ENCODE measurements at regions not wholly inside any gene's neighbourhood (a gene's known extent, or its start where the extent isn't known, plus 50 kb on each side); places are given as distances from the start of the nearest gene placed in this dataset.
"Not testable (repeated sequence)": the region's sequence is repeated elsewhere in the genome, so short reads cannot be mapped to it uniquely, and the experiment has no call there.

DNA sequence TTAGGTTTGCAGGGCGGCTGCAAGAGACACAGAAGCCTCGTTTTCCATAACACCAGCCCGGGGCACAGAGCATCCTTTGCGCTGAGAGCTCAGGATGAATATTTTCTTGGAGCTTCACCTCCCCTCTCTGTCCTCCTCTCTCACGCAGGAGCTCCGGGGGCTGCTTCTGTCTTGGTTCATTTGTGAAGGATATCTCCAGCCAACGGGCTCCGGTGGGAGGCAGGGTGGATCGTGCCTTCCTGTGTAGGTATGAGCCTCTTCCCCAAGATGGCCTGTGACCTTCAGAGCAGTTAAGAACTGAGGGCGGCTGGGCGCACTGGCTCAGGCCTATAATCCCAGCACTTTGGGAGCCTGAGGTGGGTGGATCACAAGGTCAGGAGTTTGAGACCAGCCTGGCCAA lies 319.0 kb upstream of the C1orf174 start:
- no peak for DNase-seq (ENCODE audit: low spot score)
- intact Hi-C loops (cut with DNase I): no loop called here

DNA sequence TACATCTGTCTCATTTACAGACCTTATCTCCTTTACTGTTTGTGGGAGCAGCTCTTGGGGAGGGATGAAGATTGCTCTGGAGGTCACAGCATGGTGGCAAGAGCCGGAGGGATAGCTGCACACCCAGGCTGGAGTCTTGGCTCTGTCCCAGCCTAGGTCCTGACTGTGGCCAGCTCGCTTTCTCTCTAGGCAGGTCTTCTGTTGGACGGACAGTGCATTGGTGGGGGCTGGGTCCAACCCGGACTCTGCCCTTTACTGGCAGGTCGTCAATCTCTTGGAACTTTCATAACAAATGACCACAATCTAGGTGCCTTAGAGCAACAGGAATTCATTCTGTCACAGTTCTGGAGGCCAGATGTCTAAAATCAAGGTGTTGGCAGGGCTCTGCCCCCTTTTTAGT lies 319.8 kb upstream of the C1orf174 start:
- intact Hi-C loops (cut with DNase I): no loop called here
- no peak for DNase-seq (ENCODE audit: low spot score)

DNA sequence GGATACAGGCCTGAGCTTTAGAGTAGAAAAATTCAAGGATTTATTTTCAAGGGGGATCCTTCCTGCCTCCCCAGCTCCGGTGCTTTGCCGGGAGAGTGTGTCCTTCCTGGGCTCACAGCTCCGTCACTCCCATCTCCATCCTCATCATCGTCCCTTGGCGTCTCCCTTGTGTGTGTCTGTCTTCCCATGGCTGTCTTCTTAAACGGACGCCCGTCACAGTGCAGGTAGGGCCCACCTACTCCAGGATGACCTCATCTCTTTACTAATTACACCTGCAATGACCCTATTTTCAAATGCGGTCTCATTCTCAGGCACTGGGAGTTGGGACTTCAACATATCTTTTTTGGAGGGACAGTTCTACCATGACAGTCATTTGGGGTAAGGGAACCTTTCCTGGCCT lies 320.3 kb upstream of the C1orf174 start:
- DNase-seq (ENCODE audit: low spot score): no peak
- intact Hi-C loops (cut with DNase I): no loop called here

DNA sequence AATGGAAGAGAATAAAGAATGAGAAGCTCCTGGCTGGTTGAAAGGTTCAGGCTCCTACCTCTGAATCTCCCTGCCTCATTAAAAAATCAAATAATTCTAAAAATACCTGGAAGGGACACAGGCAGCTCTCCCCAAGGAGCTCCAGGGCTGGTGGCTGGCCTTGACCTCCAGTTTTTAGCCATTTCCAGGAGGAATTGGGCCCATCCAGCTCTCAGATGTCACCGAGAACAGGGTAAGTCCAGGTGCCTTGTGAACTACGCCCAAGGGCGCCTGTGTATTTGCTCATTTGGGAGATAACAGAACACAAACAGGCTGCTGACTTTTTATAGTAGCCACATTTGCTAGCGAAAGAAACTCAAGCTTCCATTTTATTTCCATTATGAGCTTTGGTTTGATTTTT lies 321.0 kb upstream of the C1orf174 start:
- intact Hi-C loops (cut with DNase I): no loop called here
- no peak for DNase-seq (ENCODE audit: low spot score)

DNA sequence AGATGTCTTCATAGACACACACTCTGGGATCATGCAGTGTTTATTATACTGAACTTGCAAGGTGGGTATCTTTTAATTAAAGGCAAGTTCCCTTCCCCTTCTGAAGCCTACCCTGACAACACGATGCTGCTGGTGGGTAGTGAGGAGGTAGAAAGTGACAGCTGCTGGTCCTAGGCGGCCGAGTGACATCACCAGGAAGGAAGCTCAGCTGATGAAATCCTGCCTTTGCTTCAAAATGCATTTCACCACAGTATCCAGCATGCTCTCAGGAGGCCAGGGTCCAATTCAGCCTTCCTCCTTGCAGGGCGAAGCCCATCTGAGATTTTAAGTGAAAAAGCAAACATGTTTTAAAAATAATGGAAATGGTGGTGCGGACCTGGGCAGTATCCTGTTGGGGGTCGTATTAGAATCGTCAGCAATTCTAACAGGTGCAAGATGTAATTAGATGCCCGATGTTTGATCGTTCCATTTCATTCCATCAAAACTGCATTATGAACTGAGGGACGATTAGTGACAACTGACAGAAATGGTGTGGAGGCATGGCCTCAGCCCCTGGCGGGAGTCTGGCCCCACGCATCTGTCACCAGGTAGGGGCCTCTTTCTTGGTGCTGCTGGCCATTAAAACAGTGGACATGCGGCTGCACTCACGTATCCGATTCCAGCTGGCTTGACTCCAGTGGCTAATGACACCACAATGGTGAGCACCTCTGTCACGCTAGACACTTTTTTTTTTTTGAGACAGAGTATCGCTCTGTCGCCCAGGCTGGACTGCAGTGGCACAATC lies 324.8 kb upstream of the C1orf174 start:
- no peak for DNase-seq (ENCODE audit: low spot score)
- intact Hi-C loops (cut with DNase I): no loop called here

DNA sequence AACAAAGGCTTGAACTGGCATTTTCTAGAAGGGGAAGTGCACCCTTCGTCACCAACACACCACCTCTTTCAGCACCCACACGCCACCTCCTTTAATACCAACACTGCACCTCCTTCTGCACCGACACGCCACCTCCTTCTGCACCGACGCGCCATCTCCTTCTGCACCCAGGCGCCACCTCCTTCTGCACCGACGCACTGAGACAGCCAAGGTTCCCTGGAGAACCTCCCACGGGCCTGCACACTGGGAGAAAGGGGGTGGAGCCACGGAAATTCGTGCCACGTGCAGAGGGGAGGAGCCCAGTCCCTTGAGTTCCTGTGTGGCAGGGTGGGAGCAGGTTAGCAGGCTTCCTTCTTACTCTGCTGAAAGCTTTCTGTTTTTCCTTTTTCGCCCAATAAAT lies 327.9 kb upstream of the C1orf174 start:
- DNase-seq (ENCODE audit: low spot score): no peak
- intact Hi-C loops (cut with DNase I): no loop called here

DNA sequence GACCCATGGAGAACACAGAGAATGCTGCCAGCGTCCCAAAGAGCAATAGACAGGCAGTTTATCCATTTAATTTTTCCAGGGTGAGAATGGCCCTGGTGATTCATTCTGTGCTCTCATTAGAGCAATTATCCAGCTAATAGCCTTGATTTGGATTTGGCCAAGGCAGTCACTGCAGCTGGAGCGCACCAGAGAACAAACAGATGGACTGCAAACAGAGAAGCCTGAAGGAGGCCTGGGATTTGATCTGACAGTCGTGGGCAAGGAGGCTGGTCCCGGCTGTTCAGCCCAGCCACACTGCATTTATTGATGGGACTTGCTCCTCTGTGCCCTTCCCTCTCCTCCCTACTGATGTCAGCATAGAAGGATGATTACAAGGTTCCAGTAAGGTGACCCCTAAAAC lies 353.9 kb upstream of the C1orf174 start:
- intact Hi-C loops (cut with DNase I): no loop called here
- no peak for DNase-seq (ENCODE audit: low spot score)

DNA sequence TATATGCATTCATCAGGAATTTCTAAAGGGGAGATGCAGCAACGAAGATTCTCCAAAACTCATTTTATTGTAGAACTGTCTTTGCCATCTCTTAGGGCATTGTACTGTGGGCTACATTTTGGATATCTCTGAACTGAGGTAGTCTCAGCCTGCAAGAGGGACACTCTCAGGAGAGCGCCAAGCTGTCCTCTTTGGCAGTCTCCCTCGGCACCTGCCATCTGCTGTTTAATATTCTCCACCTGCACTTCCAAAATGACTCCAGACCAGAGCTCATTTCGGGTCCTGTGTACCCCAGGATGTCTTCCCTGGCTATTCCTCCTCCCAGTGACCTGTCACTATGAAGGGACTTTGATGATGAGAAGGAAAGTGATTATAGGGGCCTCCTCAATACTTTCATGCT lies 356.3 kb upstream of the C1orf174 start:
- DNase-seq (ENCODE audit: low spot score): no peak
- intact Hi-C loops (cut with DNase I): no loop called here

DNA sequence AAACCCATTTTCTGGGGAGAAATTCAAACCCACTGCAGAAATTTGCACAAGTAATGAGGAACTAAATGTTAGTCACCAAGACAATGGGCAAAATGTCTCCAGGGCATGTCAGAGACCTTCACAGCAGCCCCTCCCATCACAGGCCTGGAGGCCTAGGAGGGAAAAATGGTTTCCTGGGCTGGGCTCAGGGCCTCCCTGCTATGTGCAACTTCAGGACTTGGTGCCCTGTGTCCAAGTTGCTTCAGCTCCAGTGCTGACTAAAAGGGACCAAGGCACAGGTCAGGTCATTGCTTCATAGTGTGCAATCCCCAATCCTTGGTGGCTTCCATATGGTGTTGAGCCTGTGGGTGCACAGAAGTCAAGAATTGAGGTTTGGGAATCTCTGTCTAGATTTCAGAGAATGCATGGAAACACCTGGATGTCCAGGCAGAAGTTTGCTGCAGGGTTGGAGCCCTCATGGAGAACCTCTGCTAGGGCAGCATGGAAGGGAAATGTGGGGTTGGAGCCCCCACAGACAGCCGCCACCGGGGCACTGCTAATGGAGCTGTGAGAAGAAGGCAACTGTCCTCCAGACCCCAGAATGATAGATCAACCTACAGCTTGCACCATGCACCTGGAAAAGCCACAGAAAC lies 358.2 kb upstream of the C1orf174 start:
- DNase-seq (ENCODE audit: low spot score); intact Hi-C loops (cut with DNase I): not testable (repeated sequence)

DNA sequence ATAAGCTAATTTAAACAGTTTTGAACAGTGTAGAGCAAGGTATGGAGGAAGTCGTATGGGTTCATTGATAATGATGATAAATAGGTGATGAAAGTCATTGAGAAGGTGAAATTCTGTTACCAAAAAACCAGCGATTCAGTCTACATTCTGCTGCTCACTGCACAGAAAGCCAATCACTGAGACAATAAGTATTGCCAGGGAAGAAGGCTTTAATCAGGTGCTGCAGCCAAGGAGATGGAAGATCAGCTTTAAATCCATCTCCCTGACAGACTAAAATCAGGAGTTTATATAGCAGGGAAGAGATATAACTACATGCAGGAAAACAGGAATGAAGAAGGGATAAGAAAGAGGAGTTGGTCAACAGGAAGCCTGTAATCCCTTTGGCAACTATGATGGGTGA lies 361.3 kb upstream of the C1orf174 start:
- intact Hi-C loops (cut with DNase I): no loop called here
- DNase-seq (ENCODE audit: low spot score): no peak

DNA sequence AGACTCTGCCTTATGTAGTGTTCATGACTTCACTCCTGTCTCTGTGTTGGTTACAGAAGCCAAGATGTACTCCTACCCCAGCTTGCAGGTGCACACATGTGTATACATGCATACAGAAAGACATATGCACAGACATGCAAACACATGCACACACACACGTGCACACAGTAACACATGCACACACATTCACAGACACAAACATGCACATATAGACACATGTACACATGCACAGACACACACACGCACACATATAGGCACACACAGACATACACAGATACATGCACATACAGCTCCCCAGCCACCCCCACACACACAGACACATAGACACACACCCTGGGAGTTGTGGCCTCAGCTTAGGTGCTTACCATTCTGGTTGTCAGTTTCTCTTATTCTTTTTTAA lies 362.6 kb upstream of the C1orf174 start:
- intact Hi-C loops (cut with DNase I): no loop called here
- no peak for DNase-seq (ENCODE audit: low spot score)

DNA sequence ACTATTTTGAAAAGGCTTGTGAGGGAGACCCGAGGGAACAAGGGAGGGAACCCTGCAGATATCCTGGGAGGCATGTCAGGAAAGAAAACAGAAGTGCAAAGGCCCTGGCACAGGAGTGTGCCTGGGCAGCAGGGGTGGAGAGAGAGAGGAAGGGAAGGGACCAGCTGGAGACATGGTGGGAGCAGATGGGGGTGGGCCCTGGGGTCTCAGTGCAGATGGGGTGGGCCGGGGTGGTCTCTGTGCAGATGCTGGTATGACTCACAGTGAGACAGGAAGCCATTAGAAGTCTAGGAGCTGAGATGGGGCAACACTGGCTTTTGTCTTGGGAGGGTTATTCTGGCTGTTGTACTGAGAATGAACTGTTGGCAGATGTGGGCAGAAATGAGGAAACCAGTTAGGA lies 363.6 kb upstream of the C1orf174 start:
- DNase-seq (ENCODE audit: low spot score): no peak
- intact Hi-C loops (cut with DNase I): no loop called here

DNA sequence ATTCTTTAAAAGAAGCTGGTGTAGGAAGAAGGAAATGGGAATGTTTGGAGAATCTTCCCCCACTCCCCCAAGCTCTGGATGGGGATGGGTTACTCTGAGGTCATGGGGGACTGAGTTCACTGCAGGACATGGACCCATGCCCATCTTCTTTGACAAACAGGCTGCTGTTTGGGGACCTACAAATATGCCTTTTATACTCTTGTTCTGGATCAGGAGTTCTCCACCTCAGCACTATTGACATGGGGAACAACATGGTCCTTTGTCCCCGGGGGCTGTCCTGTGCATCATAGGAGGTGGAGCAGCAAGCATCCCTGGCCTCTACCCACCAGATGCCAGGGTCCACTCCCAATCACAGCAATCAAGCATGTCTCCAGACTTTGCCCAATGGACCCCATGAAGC lies 365.8 kb upstream of the C1orf174 start:
- no peak for DNase-seq (ENCODE audit: low spot score)
- intact Hi-C loops (cut with DNase I): no loop called here

DNA sequence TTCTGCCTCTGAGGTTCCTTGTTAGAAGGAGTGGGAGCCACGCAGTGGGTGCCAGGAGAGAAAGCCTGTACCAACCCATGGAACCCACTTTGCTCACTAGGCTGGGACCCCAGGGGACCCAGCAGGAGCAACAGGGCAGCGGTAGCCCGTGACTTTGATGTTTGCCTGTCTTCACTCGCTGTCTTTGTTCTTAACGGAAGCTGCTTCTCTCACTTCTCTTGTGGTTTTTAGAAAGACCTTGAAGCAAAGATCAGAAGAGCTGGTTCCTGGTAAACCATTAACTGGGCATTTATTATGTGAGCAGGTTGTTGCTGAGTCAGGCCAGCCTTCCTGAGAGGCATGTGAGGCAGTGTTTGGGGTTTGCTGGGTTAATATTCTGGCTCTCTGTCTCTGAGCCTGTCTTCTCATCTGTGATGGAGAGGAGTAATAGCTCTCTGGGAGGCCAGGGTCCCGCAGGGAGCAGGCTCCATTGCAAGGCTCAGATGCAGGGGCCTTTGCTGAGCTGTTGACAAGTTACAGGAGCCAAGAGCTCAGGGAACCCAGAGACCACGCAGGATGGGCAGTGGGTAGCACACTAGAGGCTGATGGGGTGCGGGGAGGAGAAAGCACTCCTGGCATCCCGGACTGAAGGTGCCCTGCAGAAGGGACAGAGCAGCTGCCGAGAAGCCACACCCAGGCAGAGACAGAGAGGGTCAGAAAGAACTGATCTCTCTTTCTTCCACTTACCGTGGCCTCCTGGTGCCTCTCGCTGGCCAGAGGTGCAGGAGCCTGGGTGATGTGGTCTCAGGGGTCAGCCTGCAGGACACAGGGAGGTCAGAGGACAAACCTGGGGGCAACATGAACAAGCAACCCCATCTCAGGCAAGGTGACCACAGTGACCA lies 367.5 kb upstream of the C1orf174 start:
- intact Hi-C loops (cut with DNase I): no loop called here
- no peak for DNase-seq (ENCODE audit: low spot score)

DNA sequence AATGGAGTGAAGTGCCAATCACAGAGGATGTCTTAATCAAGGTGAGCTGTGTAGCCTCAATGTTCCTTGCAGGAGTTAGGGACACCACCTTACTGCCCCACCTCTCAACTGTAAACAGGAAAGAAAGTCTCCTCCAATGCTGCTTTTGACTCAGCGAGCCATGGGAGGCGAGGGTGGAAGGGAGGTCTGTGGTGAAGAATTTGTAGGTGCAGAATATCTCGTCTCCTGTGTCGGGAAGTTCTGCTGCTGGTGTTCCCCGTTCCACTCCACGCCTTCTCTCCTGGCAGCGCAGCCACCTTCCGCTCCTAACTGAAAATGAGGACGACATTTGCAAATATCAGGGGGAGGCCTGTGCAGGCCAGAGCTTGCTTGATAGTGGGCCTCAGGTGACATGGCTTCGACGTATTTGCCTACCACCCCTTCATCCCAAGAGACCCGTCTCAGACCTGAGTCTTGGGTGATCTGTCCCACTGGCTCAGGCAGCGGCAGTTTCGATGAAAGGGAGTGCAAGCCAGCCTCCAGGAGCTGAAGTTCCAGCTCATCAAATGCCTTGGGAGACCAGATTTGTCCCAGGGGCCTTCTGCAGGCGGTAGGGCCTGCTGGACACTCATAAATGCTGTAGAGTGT lies 368.3 kb upstream of the C1orf174 start:
- intact Hi-C loops (cut with DNase I): no loop called here
- no peak for DNase-seq (ENCODE audit: low spot score)

DNA sequence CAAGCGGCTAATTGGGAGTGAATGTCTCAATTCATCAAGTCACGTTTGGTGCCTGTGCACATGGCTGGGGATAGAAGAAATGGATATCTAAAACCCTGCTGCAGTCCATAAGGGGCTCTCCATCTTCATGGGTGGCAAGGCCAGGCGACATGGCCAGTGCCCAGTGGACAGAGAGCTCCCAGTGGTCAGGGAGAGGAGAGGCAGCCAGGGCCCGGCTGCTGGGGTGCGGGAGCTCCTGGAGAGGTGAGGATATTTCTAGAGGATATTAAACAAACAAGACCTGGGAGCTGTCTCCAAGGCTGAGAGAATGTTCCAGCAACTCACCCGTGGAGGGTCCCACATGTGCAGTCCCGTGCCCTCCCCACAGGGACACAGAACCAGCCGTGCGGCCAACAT lies 368.8 kb upstream of the C1orf174 start:
- intact Hi-C loops (cut with DNase I): no loop called here
- no peak for DNase-seq (ENCODE audit: low spot score)

DNA sequence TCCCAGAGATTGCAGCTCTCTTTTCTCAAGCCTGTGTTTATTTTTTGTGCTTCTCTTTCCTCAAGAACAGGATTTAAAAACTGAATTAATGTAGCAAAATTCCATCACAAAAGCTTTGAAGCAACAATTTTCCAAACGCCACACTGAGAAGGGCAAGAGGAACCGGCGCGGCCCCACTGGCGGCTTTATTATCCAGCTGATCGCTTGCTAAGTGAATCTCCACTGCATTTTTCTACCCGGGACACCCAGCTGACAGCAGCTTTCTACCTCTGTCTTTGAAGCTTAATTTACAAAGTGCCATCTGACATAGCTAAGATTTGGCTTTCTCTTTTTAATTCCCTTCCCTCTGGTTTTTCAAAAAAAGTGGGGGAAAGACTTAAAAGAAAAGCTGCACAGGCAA lies 369.3 kb upstream of the C1orf174 start:
- DNase-seq (ENCODE audit: low spot score): no peak
- intact Hi-C loops (cut with DNase I): no loop called here

DNA sequence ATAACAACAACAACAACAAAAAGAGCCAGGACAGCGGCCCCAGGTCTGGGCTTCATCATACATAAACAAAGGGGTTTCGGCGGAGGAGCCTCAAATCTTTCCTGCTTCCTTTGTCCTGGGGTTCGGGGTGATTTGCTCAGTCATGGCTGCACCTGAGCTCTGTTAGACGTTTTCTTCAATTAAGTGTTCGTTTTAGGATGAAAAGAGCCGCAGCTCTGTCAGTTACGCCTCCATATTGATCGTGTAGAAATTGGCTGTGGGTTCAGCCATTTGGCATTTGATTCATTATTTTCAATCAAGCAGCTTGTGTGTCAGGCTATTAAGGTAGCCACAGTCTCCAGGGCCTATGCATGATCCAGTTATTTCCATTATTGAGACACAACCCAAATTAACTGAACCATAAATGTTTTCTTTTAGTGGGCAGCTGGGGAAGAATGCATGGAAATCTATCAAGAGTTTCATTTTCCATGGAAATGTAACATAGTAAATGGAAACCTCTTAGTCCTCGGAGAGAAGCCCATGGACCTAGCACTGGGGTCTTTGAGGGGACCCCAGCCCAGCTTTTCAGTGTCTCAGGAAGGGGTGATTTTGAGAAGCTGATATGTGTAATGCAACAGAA lies 370.0 kb upstream of the C1orf174 start:
- DNase-seq (ENCODE audit: low spot score): no peak

DNA sequence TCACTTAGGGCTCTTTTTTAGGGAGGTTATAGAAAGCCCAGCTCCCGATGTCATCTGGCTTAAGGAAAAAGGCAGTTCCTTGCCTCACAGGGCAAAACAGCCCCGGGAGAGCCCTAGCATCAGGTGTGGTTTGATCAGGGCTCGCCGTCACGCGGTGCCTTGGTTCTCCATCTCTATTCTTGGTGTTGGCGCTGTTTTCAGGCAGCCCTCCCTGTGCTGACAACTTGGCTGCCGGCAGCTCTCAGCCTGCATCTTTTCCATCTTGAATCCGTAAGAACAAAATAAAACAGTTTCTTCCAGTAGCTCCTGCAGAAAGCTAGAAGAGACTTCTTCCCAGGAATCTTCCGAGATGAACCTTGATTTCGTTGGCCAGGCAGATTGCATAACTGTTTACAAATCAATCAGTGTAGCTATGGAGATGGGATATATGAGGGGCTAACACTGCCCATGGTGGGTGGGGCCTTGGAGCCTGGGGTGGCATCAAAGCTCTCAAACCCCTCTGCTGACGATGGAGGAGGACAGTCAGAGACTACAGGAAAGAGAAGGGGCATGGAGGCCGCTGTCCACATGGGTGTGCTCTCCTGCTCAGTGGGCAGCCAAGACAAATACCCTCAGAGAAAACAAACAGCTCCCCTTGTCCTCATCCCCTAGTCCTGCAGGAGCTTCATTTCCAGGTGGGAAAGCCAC lies 370.7 kb upstream of the C1orf174 start:
- no peak for DNase-seq (ENCODE audit: low spot score)
- intact Hi-C loops (cut with DNase I): no loop called here

More for the DNA sequence above, 370.0 kb upstream of the C1orf174 start:
- intact Hi-C loops (cut with DNase I): no loop called here
